ENCODE measurements at regions not wholly inside any gene's neighbourhood (a gene's known extent, or its start where the extent isn't known, plus 50 kb on each side); places are given as distances from the start of the nearest gene placed in this dataset.

- ChIA-PET POLR2A (no interaction called here), SMC1A (ENCODE audit: uncharacterized antibody, unreplicated experiment) (interaction anchor here (1.0 kb wide), 1 partner anchor 18 kb away, joined by 4 read pairs; no protein-coding TSS in a partner anchor), RAD21 (ENCODE audit: unreplicated experiment) (no interaction called here), CTCF (no interaction called here)
- H3K27me3 ChIP-seq (replicated peaks in 1 of 2; ENCODE audit: control insufficient read depth in 2 of 2, insufficient read depth in 2 of 2, low read length in 1 of 2), result no peaks in the 10 kb centered on the region
- H4K20me1 ChIP-seq (ENCODE audit: control insufficient read depth, insufficient read depth), result no peaks in the 10 kb centered on the region
- H3K4me2 ChIP-seq (ENCODE audit: control insufficient read depth, insufficient read depth), result no peak overlapping the region
- no peak overlapping the region for H3K27ac ChIP-seq (ENCODE audit: control insufficient read depth, insufficient read depth)
- H3K36me3 ChIP-seq (ENCODE audit: control insufficient read depth in 2 of 2, insufficient read depth in 2 of 2, low read length in 1 of 2), result no peaks in the 10 kb centered on the region
- TF ChIP-seq RB1 (IDR thresholded peaks at IDR 0.05; ENCODE audit: borderline replicate concordance) (no peak), CREM (IDR thresholded peaks at IDR 0.05; ENCODE audit: low read depth) (no peak), TBL1XR1 (IDR thresholded peaks at IDR 0.05; ENCODE audit: low read depth, low read length) (no peak), STAT3 (IDR thresholded peaks at IDR 0.05; ENCODE audit: low read depth, low read length) (no peak), IRF3 (IDR thresholded peaks at IDR 0.05) (no peak)
- H3K4me1 ChIP-seq (ENCODE audit: control insufficient read depth, insufficient read depth, low read length), result no peaks in the 10 kb centered on the region
- H3K9ac ChIP-seq (ENCODE audit: control insufficient read depth, insufficient read depth, low read length), result no peak overlapping the region
- no peak for DNase-seq (ENCODE audit: low read depth, low spot score)
- WGBS (ENCODE audit: insufficient coverage, insufficient replicate concordance, low lambda C conversion rate, missing lambda C conversion rate), result 0% methylated on average over 2 of the region's 2 CpGs
- H3K4me3 ChIP-seq, result no peak overlapping the region
- no peak overlapping the region for H2AFZ ChIP-seq (ENCODE audit: control insufficient read depth, low read depth, low read length)
- ATAC-seq, result no peak
- no TSS peak for BruUV-seq (replicated peaks)
- no peaks in the 10 kb centered on the region for H3K79me2 ChIP-seq (ENCODE audit: control insufficient read depth, insufficient read depth, low read length)
- H3K9me3 ChIP-seq (replicated peaks; ENCODE audit: control insufficient read depth, insufficient read depth, low read length), result no peaks in the 10 kb centered on the region
- in situ Hi-C loops (cut with MboI) (no loop called here), intact Hi-C loops (cut with micrococcal nuclease; ENCODE audit: unreplicated experiment) (no loop called here)
- FAIRE-seq, result no peak
Observed at GRCh38 chr16:64541621-64542020, 580.2 kb downstream of the CDH11 start.

GRCh38 chr16:64540434-64540833 is 581.4 kb downstream of the CDH11 start:
- intact Hi-C loops (cut with micrococcal nuclease; ENCODE audit: unreplicated experiment), result no loop called here
- no TSS peak for BruUV-seq (replicated peaks)
- no peaks in the 10 kb centered on the region for H3K4me1 ChIP-seq (ENCODE audit: control insufficient read depth, insufficient read depth, low read length)
- no peak overlapping the region for H3K27ac ChIP-seq (ENCODE audit: control insufficient read depth, insufficient read depth)
- ChIA-PET POLR2A (no interaction called here), RAD21 (ENCODE audit: unreplicated experiment) (no interaction called here), SMC1A (ENCODE audit: uncharacterized antibody, unreplicated experiment) (no interaction called here), CTCF (no interaction called here)
- H3K36me3 ChIP-seq (ENCODE audit: control insufficient read depth in 2 of 2, insufficient read depth in 2 of 2, low read length in 1 of 2), result no peaks in the 10 kb centered on the region
- H3K27me3 ChIP-seq (replicated peaks in 1 of 2; ENCODE audit: control insufficient read depth in 2 of 2, insufficient read depth in 2 of 2, low read length in 1 of 2), result no peaks in the 10 kb centered on the region
- no peak overlapping the region for H3K4me2 ChIP-seq (ENCODE audit: control insufficient read depth, insufficient read depth)
- no peak overlapping the region for H3K9ac ChIP-seq (ENCODE audit: control insufficient read depth, insufficient read depth, low read length)
- WGBS (ENCODE audit: insufficient coverage, insufficient replicate concordance, low lambda C conversion rate, missing lambda C conversion rate), result 0% methylated on average over 3 of the region's 3 CpGs
- no peaks in the 10 kb centered on the region for H3K9me3 ChIP-seq (replicated peaks; ENCODE audit: control insufficient read depth, insufficient read depth, low read length)
- no peak overlapping the region for H3K4me3 ChIP-seq
- no peaks in the 10 kb centered on the region for H4K20me1 ChIP-seq (ENCODE audit: control insufficient read depth, insufficient read depth)
- H3K79me2 ChIP-seq (ENCODE audit: control insufficient read depth, insufficient read depth, low read length), result no peaks in the 10 kb centered on the region
- H2AFZ ChIP-seq (ENCODE audit: control insufficient read depth, low read depth, low read length), result no peak overlapping the region
- ATAC-seq (no peak), DNase-seq (ENCODE audit: low read depth, low spot score) (no peak), FAIRE-seq (no peak)
- in situ Hi-C loops (cut with MboI), result no loop called here
- TF ChIP-seq ELK1 (IDR thresholded peaks at IDR 0.05; ENCODE audit: low read depth, low read length) (no peak), EED (IDR thresholded peaks at IDR 0.05; ENCODE audit: low read depth) (no peak), HDAC2 (IDR thresholded peaks at IDR 0.05) (no peak), RAD21 (IDR thresholded peaks at IDR 0.05; ENCODE audit: insufficient read depth, low read depth, low read length) (no peak), ATF3 (IDR thresholded peaks at IDR 0.05; ENCODE audit: borderline replicate concordance, extremely low read depth, low read depth, low read length) (no peak), MTA2 (IDR thresholded peaks at IDR 0.05; ENCODE audit: low read depth) (no peak), TCF7 (IDR thresholded peaks at IDR 0.05; ENCODE audit: borderline replicate concordance) (no peak), STAT3 (IDR thresholded peaks at IDR 0.05; ENCODE audit: low read depth, low read length) (no peak), RELB (IDR thresholded peaks at IDR 0.05; ENCODE audit: low read depth) (no peak), NBN (IDR thresholded peaks at IDR 0.05) (no peak), RAD51 (IDR thresholded peaks at IDR 0.05) (no peak), TBL1XR1 (IDR thresholded peaks at IDR 0.05; ENCODE audit: low read depth, low read length) (no peak), BCL11A (IDR thresholded peaks at IDR 0.05; ENCODE audit: low read depth, low read length) (no peak), CBX3 (IDR thresholded peaks at IDR 0.05; ENCODE audit: borderline replicate concordance, low read depth) (no peak)
